ENCODE measurements at regions not wholly inside any gene's neighbourhood (a gene's known extent, or its start where the extent isn't known, plus 50 kb on each side); places are given as distances from the start of the nearest gene placed in this dataset.

- TF ChIP-seq JUNB (IDR thresholded peaks at IDR 0.05) (no peak), TAF1 (IDR thresholded peaks at IDR 0.05; ENCODE audit: borderline replicate concordance, low read depth, low read length) (no peak), ZNF384 (IDR thresholded peaks at IDR 0.05; ENCODE audit: borderline replicate concordance, low read depth, low read length) (no peak)
Observed at GRCh38 chr18:37980556-37980955, 415.0 kb upstream of the CELF4 start.

Data from GM12878 (cell line).